Activated T-helper 2 cell treated with anti-CD3 and anti-CD28 coated beads, Interferon-gamma antibody, Interleukin-2, Interleukin-4, amounts not matched to agents 10 μg/mL and 5 μg/mL and 100 μg/mL, durations not matched to agents 14 hours and 24 hours and 36 hours (primary cell): ENCODE measurements at regions not wholly inside any gene's neighbourhood (a gene's known extent, or its start where the extent isn't known, plus 50 kb on each side); places are given as distances from the start of the nearest gene placed in this dataset.

Source experiments
- DNase-seq: peaks from one replicate; pipeline ENCODE4 v3.0.0; 2021; ENCODE audit warnings: low spot score
- H3K27ac Mint-ChIP-seq: one replicate; pipeline ENCODE4 v1.8.0; 2021; ENCODE audit warnings: mixed read lengths
- H3K27me3 Mint-ChIP-seq: one replicate; pipeline ENCODE4 v1.8.0; 2021; ENCODE audit warnings: low read depth, mixed read lengths
- H3K36me3 Mint-ChIP-seq: one replicate; pipeline ENCODE4 v1.8.0; 2021; ENCODE audit warnings: low read depth, mixed read lengths
- H3K4me1 Mint-ChIP-seq: one replicate; pipeline ENCODE4 v1.8.0; 2021; ENCODE audit warnings: low read depth, mixed read lengths
- H3K4me3 Mint-ChIP-seq: one replicate; pipeline ENCODE4 v1.8.0; 2021; ENCODE audit warnings: low read depth, mild to moderate bottlenecking, moderate library complexity, mixed read lengths
- H3K9me3 Mint-ChIP-seq: one replicate; pipeline ENCODE4 v1.8.0; 2021; ENCODE audit warnings: mixed read lengths
- intact Hi-C: fragments of 100-400 bp; cut with micrococcal nuclease; formaldehyde crosslinking; loops from one replicate; pipeline ENCODE4 v1.15.1; 2023

DNA sequence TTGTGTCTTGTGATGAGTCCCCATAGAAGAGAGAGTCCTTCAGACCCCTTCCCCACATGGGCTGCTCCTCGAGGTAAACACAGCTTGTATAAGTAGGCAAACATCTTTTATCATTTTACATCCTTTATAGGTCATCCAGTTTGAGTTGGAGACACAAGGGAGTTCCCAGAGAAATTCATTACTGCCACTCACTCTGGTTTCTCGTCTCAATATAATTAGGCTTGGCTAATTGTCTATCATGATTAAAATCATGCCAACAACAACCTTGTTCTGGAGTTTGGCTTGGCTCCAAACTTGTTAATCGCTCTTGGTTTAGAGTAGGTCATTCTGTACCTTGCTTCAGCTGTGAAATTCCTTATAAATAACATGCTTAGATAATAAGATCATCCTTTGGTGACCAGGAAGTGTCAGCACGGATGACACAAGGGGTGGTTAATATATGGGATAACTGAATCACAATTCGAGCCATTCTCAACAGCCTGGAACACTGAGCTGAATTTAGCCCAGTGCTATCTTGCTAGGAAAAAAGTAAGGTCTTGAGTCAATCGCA lies 70.7 kb upstream of the DAB1 start:
- Mint-ChIP-seq H3K27me3 (no peaks in the 10 kb centered on the region), H3K4me3 (no peak overlapping the region), H3K4me1 (no peaks in the 10 kb centered on the region), H3K27ac (no peak overlapping the region), H3K9me3 (peaks cover 3% of the 10 kb centered on the region), H3K36me3 (no peaks in the 10 kb centered on the region)
- intact Hi-C loops = no loop called here
- DNase-seq = no peak

DNA sequence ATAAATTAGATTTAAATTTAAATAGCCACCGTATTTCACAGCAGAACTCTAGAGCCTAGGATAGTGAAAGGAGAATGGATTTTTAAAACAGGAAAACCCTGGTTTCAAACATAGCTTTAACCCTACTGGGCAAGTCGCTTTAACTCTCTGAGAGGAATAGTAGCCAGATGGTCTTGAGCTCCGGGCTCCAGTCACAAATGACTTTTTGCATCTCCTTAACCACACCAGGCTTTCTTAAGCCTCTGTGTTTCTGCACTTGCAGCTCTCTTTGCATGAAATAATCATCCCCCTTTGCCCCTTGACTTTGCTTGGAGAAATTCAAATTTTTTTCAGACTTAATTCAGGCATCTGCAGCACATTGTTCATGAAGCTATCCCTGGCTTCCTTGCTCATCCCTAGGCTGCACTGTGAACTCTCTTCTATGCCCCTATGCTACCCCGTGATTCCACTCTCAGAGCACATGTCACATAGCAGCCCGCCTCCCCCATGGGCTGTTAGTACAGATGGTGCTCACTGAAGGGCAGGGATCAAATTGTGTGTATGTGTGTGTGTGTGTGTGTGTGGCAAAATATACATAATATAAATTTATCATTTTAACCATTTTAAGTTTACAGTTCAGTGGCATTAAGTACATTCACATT lies 68.8 kb upstream of the DAB1 start:
- Mint-ChIP-seq H3K9me3 (peaks cover 3% of the 10 kb centered on the region), H3K4me3 (no peak overlapping the region), H3K36me3 (no peaks in the 10 kb centered on the region), H3K27me3 (no peaks in the 10 kb centered on the region), H3K4me1 (no peaks in the 10 kb centered on the region), H3K27ac (no peak overlapping the region)
- intact Hi-C loops = no loop called here
- DNase-seq = no peak

DNA sequence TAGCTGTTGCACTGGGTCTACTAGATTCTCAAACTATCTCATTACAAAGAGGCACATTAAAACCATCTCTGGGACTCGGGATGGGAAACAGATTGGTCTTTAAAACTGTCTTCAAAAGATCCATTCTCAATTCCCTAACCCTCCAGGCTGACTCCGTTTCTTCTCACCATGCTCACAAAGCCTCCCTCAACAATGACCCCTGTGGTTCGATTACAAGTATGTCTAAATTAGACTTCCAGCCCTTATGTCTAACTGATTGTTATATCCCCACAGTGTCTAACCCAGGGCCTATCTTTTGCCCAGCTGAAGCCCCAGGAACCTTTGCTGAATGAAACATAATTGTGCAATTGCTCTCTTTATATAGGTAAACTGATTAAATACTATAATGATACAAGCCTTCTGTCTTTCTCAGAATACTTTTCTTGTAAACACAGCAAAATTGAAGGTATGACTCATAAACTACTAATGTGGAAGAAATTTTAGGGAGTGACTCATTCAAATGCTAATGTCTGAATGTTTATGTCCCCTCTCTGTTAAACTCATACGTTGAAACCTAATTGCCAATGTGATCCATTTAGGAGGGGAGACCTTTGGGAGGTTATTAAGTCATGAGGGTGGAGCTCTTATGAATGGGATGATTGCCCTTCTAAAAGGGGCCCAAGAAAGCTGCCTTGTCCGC lies 65.6 kb upstream of the DAB1 start:
- Mint-ChIP-seq H3K9me3 (peaks cover 3% of the 10 kb centered on the region), H3K36me3 (no peaks in the 10 kb centered on the region), H3K4me1 (no peaks in the 10 kb centered on the region), H3K27ac (no peak overlapping the region), H3K4me3 (no peak overlapping the region), H3K27me3 (no peaks in the 10 kb centered on the region)
- DNase-seq = no peak
- intact Hi-C loops = no loop called here

DNA sequence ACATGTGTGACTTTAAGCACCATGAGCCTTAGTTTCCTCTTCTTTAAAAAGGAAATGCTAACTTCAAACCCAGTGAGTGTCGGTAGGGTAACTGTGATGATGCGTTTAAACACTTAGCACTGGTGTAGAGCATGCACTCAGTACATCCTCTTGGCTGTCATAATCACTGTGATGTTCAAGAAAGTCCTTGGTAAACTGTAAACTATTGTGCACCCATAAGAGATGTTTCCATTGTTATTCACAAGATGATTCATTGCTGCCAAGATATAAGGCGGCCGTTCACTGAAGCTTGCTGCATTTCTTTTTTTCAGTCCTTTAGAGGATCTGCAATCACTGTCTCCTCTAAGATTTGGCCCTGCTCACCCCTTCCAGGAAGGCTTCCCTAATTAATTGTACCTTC lies 61.8 kb upstream of the DAB1 start:
- intact Hi-C loops = no loop called here
- Mint-ChIP-seq H3K27me3 (no peaks in the 10 kb centered on the region), H3K27ac (no peak overlapping the region), H3K4me3 (no peak overlapping the region), H3K4me1 (no peaks in the 10 kb centered on the region), H3K36me3 (no peaks in the 10 kb centered on the region), H3K9me3 (no peaks in the 10 kb centered on the region)
- DNase-seq = no peak

DNA sequence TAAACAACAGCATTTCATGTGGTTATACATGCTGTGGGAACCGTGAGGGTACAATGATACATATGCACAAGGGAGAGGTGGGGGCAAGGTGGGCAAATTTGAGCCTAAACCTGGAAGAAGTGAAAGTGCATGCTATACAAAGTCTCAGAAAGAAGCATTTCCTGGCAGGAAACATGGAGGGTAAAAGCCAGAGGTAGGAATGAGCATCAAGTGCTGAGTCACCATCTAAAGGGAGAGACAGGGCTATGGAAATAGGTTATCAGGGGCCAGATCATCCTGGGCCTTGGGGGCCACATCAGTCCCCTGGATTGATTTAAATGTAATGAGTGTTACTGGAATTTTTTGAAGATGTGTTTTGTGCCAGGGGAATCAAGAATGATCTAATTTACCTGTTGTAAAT lies 60.1 kb upstream of the DAB1 start:
- Mint-ChIP-seq H3K4me3 (no peak overlapping the region), H3K27me3 (no peaks in the 10 kb centered on the region), H3K36me3 (no peaks in the 10 kb centered on the region), H3K4me1 (no peaks in the 10 kb centered on the region), H3K9me3 (no peaks in the 10 kb centered on the region), H3K27ac (no peak overlapping the region)
- no peak for DNase-seq
- intact Hi-C loops = no loop called here

DNA sequence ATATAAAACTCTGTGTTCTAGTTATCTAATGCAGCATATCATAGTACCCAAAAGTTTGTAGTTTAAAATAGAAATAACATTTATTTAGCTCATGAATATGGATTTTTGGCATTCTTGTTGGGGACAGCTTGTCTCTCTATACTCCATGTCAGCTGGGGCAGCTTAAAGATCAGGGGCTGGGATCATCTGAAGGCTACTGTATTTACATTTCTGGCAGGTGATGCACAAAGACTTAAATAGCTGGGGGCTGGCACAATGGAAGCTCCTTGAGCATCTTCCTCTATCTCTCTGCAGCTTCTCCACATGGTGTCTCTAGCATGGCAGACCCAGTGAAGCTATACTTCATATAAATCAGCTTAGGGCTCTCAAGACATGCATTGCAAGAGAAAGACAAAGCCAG lies 55.6 kb upstream of the DAB1 start:
- Mint-ChIP-seq H3K27ac (no peak overlapping the region), H3K9me3 (no peaks in the 10 kb centered on the region), H3K4me1 (no peaks in the 10 kb centered on the region), H3K27me3 (no peaks in the 10 kb centered on the region), H3K36me3 (no peaks in the 10 kb centered on the region), H3K4me3 (no peak overlapping the region)
- intact Hi-C loops = no loop called here
- no peak for DNase-seq

DNA sequence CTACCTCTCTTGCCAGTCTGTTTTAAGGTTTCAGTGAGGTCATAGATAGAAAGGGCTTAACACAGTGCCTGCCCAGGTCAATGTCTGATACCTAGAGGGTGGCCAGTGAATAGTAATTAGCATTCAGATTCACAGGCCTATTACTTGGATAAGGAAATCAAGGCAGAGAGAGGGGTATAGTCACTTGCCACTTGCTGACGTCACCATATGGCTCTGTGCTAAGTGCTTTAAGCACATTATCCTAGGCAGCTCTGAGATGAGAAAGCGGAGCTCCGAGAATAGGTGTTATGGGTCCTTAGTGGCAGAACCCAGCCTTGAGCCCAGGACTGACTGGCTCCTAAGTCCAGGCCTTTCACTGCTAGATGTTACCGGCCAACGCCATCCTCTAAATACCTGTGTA lies 51.5 kb upstream of the DAB1 start:
- H3K36me3 Mint-ChIP-seq = no peaks in the 10 kb centered on the region
- no peaks in the 10 kb centered on the region for H3K4me1 Mint-ChIP-seq
- no peak overlapping the region for H3K4me3 Mint-ChIP-seq
- H3K27me3 Mint-ChIP-seq = no peaks in the 10 kb centered on the region
- intact Hi-C loops = no loop called here
- DNase-seq = no peak
- H3K9me3 Mint-ChIP-seq = no peaks in the 10 kb centered on the region
- H3K27ac Mint-ChIP-seq = no peak overlapping the region

DNA sequence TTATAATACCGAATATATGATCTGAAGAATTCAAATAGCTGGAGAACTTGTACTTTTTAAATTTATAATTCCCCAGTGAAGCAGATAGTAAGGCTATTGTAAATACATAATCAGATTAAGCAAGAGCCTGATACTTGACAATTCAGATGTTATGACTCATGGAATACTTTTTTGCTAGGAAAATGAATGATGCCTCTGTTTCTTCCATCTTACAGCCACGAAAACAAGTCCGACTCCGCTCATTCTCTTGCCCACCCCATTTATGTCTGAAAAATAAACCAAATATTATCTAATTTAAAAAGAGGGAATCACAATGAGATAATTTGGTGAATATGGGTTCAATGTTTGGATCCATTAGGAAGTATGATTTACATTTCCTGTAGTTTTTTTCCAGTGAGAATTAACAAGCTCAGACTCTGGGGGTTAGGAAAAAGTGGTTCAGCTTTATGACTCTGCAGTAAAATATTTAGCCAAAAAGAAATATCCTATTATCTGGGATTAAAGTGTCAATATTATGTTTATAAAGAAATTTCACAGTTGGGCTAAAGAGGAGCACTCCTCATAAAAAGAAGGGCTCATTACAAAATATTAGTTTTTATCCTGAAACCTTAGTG lies 50.4 kb upstream of the DAB1 start:
- intact Hi-C loops = no loop called here
- H3K27me3 Mint-ChIP-seq = no peaks in the 10 kb centered on the region
- no peaks in the 10 kb centered on the region for H3K4me1 Mint-ChIP-seq
- H3K9me3 Mint-ChIP-seq = no peaks in the 10 kb centered on the region
- DNase-seq = no peak
- no peaks in the 10 kb centered on the region for H3K36me3 Mint-ChIP-seq
- H3K27ac Mint-ChIP-seq = no peak overlapping the region
- no peak overlapping the region for H3K4me3 Mint-ChIP-seq
